ENCODE measurements at regions not wholly inside any gene's neighbourhood (a gene's known extent, or its start where the extent isn't known, plus 50 kb on each side); places are given as distances from the start of the nearest gene placed in this dataset.
A peak's percentile ranks its signal among the peaks of the same experiment; 100 is the strongest.

DNA sequence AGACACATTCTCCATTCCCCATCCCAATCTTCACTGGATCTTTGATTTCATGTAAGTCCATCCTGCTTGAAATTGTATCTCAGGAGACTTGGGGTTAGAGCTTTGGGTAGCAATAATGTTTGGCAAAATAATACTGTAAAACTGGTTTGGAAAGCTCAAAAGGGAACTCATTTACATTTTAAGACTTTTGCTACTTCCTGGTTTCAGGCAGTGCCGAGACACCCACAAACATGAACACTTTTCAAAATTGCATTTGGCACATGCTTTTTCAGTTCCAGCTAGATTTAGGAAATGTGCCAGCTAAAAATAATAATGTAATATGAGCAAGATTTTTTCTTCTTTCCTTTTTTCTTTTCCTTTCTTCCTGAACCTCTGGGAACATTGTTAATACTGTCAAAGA, 145.7 kb upstream of the CBLB start:
- H3K4me1 Mint-ChIP-seq, result peaks cover 29% of the 10 kb centered on the region
- H3K27ac Mint-ChIP-seq, result peak overlapping the region; percentile 51
- peaks cover 28% of the 10 kb centered on the region for H3K9me3 Mint-ChIP-seq
- H3K27me3 Mint-ChIP-seq, result no peaks in the 10 kb centered on the region
- H3K36me3 Mint-ChIP-seq (ENCODE audit: low read depth), result peaks cover 21% of the 10 kb centered on the region
- intact Hi-C loops (cut with micrococcal nuclease), result loop anchor here (5.0 kb wide), 3 partner anchors 413 to 647 kb away; partner anchors contain the start of gene ALCAM
- H3K4me3 Mint-ChIP-seq, result no peak overlapping the region
- DNase-seq, result no peak

DNA sequence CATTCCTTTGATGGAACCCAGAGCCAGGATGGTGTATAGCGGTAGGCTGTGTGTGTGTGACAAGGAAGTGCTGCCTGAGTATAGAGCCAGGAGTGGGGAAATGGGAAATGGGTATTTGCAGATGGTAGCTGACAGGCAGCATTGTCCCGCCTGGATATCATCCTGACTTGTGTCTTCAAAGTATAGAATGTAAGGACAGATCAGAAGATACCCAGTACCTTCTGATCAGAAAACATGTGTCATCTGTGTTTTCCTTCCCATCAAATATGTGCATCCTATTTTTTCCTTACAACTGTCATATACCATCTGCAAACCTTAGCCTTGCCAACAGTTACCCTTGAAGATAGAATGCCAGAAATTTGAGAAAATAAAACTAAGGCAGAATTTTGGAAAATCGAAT, 146.2 kb upstream of the CBLB start:
- DNase-seq, result no peak
- Mint-ChIP-seq H3K36me3 (ENCODE audit: low read depth) (peaks cover 17% of the 10 kb centered on the region), H3K27me3 (no peaks in the 10 kb centered on the region), H3K4me3 (no peak overlapping the region), H3K27ac (no peak overlapping the region), H3K9me3 (peaks cover 25% of the 10 kb centered on the region), H3K4me1 (peaks cover 25% of the 10 kb centered on the region)
- intact Hi-C loops (cut with micrococcal nuclease), result loop anchor here (5.0 kb wide), 3 partner anchors 412 to 648 kb away; partner anchors contain the start of gene ALCAM

DNA sequence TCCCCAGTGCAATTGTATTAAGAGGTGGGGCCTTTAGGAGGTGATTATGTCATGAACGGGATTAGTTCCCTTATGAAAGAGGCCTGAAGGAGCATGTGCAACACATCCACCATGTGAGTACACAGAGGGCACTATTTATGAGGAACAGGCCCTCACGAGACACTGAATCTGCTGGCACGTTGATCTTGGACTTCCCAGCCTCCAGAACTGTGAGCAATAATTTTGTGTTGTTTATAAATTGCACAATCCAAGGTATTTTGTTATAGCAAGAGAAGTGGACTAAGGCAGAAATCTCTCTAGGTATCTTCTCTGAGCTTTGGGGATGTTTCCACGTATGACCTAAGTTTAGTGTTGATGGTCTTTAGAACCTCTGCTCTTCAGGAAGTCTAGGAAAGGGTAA, 149.3 kb upstream of the CBLB start:
- no peak overlapping the region for H3K4me3 Mint-ChIP-seq
- H3K4me1 Mint-ChIP-seq, result peaks cover 7% of the 10 kb centered on the region
- intact Hi-C loops (cut with micrococcal nuclease), result no loop called here
- H3K36me3 Mint-ChIP-seq (ENCODE audit: low read depth), result peaks cover 10% of the 10 kb centered on the region
- no peak overlapping the region for H3K27ac Mint-ChIP-seq
- DNase-seq, result no peak
- peaks cover 20% of the 10 kb centered on the region for H3K9me3 Mint-ChIP-seq
- H3K27me3 Mint-ChIP-seq, result no peaks in the 10 kb centered on the region

- Mint-ChIP-seq H3K27me3 (no peaks in the 10 kb centered on the region), H3K4me3 (no peak overlapping the region), H3K27ac (no peak overlapping the region), H3K36me3 (ENCODE audit: low read depth) (peaks cover 5% of the 10 kb centered on the region), H3K9me3 (peaks cover 17% of the 10 kb centered on the region), H3K4me1 (peaks cover 5% of the 10 kb centered on the region)
- intact Hi-C loops (cut with micrococcal nuclease), result no loop called here
- no peak for DNase-seq
These were observed 150.2 kb upstream of the CBLB start for GRCh38 chr3:106018929-106019550.

DNA sequence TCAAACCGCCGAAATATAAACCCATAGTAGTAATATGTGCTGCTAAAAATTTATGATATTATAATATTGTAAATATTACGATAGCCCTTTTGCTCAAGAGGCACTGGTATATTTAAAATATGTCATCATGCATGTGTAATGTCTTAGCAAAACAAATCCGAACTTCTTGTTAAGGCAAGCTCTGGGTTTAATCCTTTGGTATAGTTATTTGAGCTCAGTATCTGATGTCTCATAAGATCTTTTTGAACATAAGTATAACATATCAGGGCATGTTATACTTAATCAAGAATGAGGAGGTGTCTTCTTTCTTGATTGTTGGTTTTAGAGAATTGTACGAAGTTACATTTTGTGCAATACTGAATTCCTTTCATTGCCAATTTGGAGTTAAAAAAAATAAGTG, 154.1 kb upstream of the CBLB start:
- H3K4me1 Mint-ChIP-seq, result peaks cover 2% of the 10 kb centered on the region
- H3K27me3 Mint-ChIP-seq, result no peaks in the 10 kb centered on the region

GRCh38 chr3:106025151-106025722, 156.4 kb upstream of the CBLB start:
- no peak overlapping the region for H3K27ac Mint-ChIP-seq
- DNase-seq, result no peak
- no peak overlapping the region for H3K4me3 Mint-ChIP-seq
- H3K27me3 Mint-ChIP-seq, result no peaks in the 10 kb centered on the region
- peaks cover 5% of the 10 kb centered on the region for H3K36me3 Mint-ChIP-seq (ENCODE audit: low read depth)
- intact Hi-C loops (cut with micrococcal nuclease), result no loop called here
- H3K9me3 Mint-ChIP-seq, result peaks cover 11% of the 10 kb centered on the region
- H3K4me1 Mint-ChIP-seq, result peaks cover 2% of the 10 kb centered on the region

More for the DNA sequence above, 154.1 kb upstream of the CBLB start:
- no peak overlapping the region for H3K4me3 Mint-ChIP-seq
- H3K36me3 Mint-ChIP-seq (ENCODE audit: low read depth), result peaks cover 5% of the 10 kb centered on the region
- intact Hi-C loops (cut with micrococcal nuclease), result no loop called here
- H3K9me3 Mint-ChIP-seq, result peaks cover 20% of the 10 kb centered on the region
- DNase-seq, result no peak
- H3K27ac Mint-ChIP-seq, result no peak overlapping the region

GRCh38 chr3:106029954-106030626, 161.3 kb upstream of the CBLB start:
- Mint-ChIP-seq H3K9me3 (peaks cover 5% of the 10 kb centered on the region), H3K4me1 (no peaks in the 10 kb centered on the region), H3K27ac (no peak overlapping the region), H3K36me3 (ENCODE audit: low read depth) (peaks cover 3% of the 10 kb centered on the region), H3K27me3 (no peaks in the 10 kb centered on the region), H3K4me3 (no peak overlapping the region)
- intact Hi-C loops (cut with micrococcal nuclease), result no loop called here
- no peak for DNase-seq

DNA sequence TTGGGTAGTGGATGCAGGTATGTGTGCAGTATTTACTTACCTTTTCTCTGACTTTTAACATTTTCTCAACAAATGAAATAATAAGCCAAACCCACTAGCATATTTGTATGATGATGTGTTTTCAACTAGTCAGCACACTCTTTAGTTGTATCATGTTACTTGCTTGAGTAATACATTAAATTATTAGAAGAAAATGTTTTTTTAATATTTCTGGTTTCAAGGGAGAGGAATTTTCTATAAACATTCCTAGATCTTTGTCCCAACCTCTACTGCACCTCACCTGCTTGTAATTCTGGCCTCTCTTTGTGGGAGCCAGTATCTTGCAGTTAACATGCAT, 161.8 kb upstream of the CBLB start:
- Mint-ChIP-seq H3K4me3 (no peak overlapping the region), H3K36me3 (ENCODE audit: low read depth) (peaks cover 2% of the 10 kb centered on the region), H3K27me3 (no peaks in the 10 kb centered on the region), H3K4me1 (no peaks in the 10 kb centered on the region), H3K27ac (no peak overlapping the region), H3K9me3 (peaks cover 2% of the 10 kb centered on the region)
- intact Hi-C loops (cut with micrococcal nuclease), result no loop called here
- DNase-seq, result no peak

DNA sequence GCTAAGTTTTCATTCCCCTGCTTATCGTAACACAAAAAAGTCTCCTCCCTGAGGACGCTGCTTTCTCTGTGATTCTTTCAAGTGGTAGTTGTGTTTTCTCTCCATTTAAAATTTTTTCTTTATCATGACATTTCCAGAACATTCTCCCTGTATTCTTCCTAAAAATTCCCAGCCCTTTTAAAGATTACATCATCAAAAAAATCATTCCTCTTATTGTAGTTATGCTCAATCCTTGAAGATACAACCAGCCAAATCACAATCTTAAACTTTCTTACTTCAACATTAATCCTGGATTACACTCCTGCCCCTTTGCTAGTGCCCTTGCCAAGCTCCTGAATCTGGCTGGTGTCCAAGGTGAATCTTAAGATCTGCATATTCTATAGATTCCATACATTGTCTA, 163.7 kb upstream of the CBLB start:
- no peaks in the 10 kb centered on the region for H3K27me3 Mint-ChIP-seq
- H3K27ac Mint-ChIP-seq, result no peak overlapping the region
- H3K9me3 Mint-ChIP-seq, result peaks cover 4% of the 10 kb centered on the region
- no peaks in the 10 kb centered on the region for H3K4me1 Mint-ChIP-seq
- DNase-seq, result no peak
- intact Hi-C loops (cut with micrococcal nuclease), result no loop called here
- no peaks in the 10 kb centered on the region for H3K36me3 Mint-ChIP-seq (ENCODE audit: low read depth)
- H3K4me3 Mint-ChIP-seq, result no peak overlapping the region

GRCh38 chr3:106033654-106034053, 164.8 kb upstream of the CBLB start:
- intact Hi-C loops (cut with micrococcal nuclease), result no loop called here
- H3K9me3 Mint-ChIP-seq, result peaks cover 6% of the 10 kb centered on the region
- H3K27me3 Mint-ChIP-seq, result no peaks in the 10 kb centered on the region
- H3K36me3 Mint-ChIP-seq (ENCODE audit: low read depth), result no peaks in the 10 kb centered on the region
- H3K4me1 Mint-ChIP-seq, result no peaks in the 10 kb centered on the region
- H3K4me3 Mint-ChIP-seq, result no peak overlapping the region
- H3K27ac Mint-ChIP-seq, result no peak overlapping the region
- no peak for DNase-seq

GRCh38 chr3:106034313-106034712, 165.5 kb upstream of the CBLB start:
- intact Hi-C loops (cut with micrococcal nuclease), result no loop called here
- no peaks in the 10 kb centered on the region for H3K4me1 Mint-ChIP-seq
- no peaks in the 10 kb centered on the region for H3K36me3 Mint-ChIP-seq (ENCODE audit: low read depth)
- DNase-seq, result no peak
- no peak overlapping the region for H3K27ac Mint-ChIP-seq
- H3K27me3 Mint-ChIP-seq, result no peaks in the 10 kb centered on the region
- H3K9me3 Mint-ChIP-seq, result peaks cover 6% of the 10 kb centered on the region
- H3K4me3 Mint-ChIP-seq, result no peak overlapping the region

- H3K9me3 Mint-ChIP-seq, result peaks cover 3% of the 10 kb centered on the region
- no peak overlapping the region for H3K27ac Mint-ChIP-seq
- H3K36me3 Mint-ChIP-seq (ENCODE audit: low read depth), result no peaks in the 10 kb centered on the region
- peaks cover 2% of the 10 kb centered on the region for H3K4me1 Mint-ChIP-seq
- DNase-seq, result no peak
- intact Hi-C loops (cut with micrococcal nuclease), result no loop called here
- H3K4me3 Mint-ChIP-seq, result no peak overlapping the region
- no peaks in the 10 kb centered on the region for H3K27me3 Mint-ChIP-seq
These were observed 166.8 kb upstream of the CBLB start for GRCh38 chr3:106035619-106036018.

- no peaks in the 10 kb centered on the region for H3K36me3 Mint-ChIP-seq (ENCODE audit: low read depth)
- H3K4me1 Mint-ChIP-seq, result peaks cover 2% of the 10 kb centered on the region
- H3K9me3 Mint-ChIP-seq, result peaks cover 3% of the 10 kb centered on the region
- intact Hi-C loops (cut with micrococcal nuclease), result no loop called here
- H3K27me3 Mint-ChIP-seq, result no peaks in the 10 kb centered on the region
- H3K4me3 Mint-ChIP-seq, result no peak overlapping the region
- DNase-seq, result no peak
- no peak overlapping the region for H3K27ac Mint-ChIP-seq
These were observed 167.9 kb upstream of the CBLB start for GRCh38 chr3:106036696-106037095.

- peaks cover 30% of the 10 kb centered on the region for H3K9me3 Mint-ChIP-seq
- H3K27ac Mint-ChIP-seq, result no peak overlapping the region
- peaks cover 9% of the 10 kb centered on the region for H3K4me1 Mint-ChIP-seq
- H3K27me3 Mint-ChIP-seq, result no peaks in the 10 kb centered on the region
- H3K36me3 Mint-ChIP-seq (ENCODE audit: low read depth), result peaks cover 6% of the 10 kb centered on the region
- no peak for DNase-seq
- intact Hi-C loops (cut with micrococcal nuclease), result loop anchor here (5.0 kb wide), 1 partner anchor 35 kb away; no protein-coding TSS in a partner anchor
- H3K4me3 Mint-ChIP-seq, result no peak overlapping the region
These were observed 178.4 kb upstream of the CBLB start for GRCh38 chr3:106047221-106047620.
